WTC11 (cell line): ENCODE measurements at regions not wholly inside any gene's neighbourhood (a gene's known extent, or its start where the extent isn't known, plus 50 kb on each side); places are given as distances from the start of the nearest gene placed in this dataset.

Experiments used
- ATAC-seq: fragments of 200-7000 bp; cut with Tn5 transposase; 2 replicates; pipeline ENCODE4 v1.10.0; 2021; ENCODE audit warnings: mild to moderate bottlenecking, moderate library complexity
- CTCF ChIA-PET: fragments of 300-600 bp; sonication (Branson Sonifier 250); formaldehyde crosslinking; loops from one replicate; lab custom pipeline; 2021; ENCODE audit warnings: antibody characterized with exemption; lab: Charles Lee
- POLR2A ChIA-PET: fragments of 350-600 bp; sonication (Branson Sonifier 250); formaldehyde crosslinking; loops from one replicate; lab custom pipeline; 2021; ENCODE audit warnings: antibody characterized with exemption; lab: Charles Lee
- DNase-seq: peaks from one replicate; pipeline ENCODE4 v3.0.0; 2021; ENCODE audit warnings: low spot score
- H3K27ac Mint-ChIP-seq: 2 replicates; pipeline ENCODE4 v1.8.0; 2021; ENCODE audit warnings: mixed read lengths
- H3K27me3 Mint-ChIP-seq: 2 replicates; pipeline ENCODE4 v1.8.0; 2021; ENCODE audit warnings: low read depth, mild to moderate bottlenecking, moderate library complexity, mixed read lengths
- H3K36me3 Mint-ChIP-seq: 2 replicates; pipeline ENCODE4 v1.8.0; 2021; ENCODE audit warnings: mixed read lengths
- H3K4me1 Mint-ChIP-seq: 2 replicates; pipeline ENCODE4 v1.8.0; 2022; ENCODE audit warnings: mixed read lengths
- H3K4me3 Mint-ChIP-seq: 2 replicates; pipeline ENCODE4 v1.8.0; 2021; ENCODE audit warnings: mild to moderate bottlenecking, moderate library complexity, mixed read lengths
- H3K9me3 Mint-ChIP-seq: 2 replicates; pipeline ENCODE4 v1.8.0; 2021; ENCODE audit warnings: mixed read lengths
- EMX1 ChIP-seq: fragments of 250-450 bp; sonication (Bioruptor Pico); IDR thresholded peaks from 2 replicates; pipeline ENCODE4 v1.8.0; 2021; ENCODE audit warnings: mild to moderate bottlenecking
- ETV6 ChIP-seq: sonication (generic); formaldehyde crosslinking; IDR thresholded peaks from 2 replicates; pipeline ENCODE4 v1.8.1; 2022; ENCODE audit warnings: mild to moderate bottlenecking, missing genetic modification reagents
- FOXP4 ChIP-seq: sonication (generic); formaldehyde crosslinking; IDR thresholded peaks from 2 replicates; pipeline ENCODE4 v1.8.0; 2022; ENCODE audit warnings: mild to moderate bottlenecking, missing genetic modification reagents
- JAZF1 ChIP-seq: fragments of 250-450 bp; sonication (Bioruptor Pico); IDR thresholded peaks from 2 replicates; pipeline ENCODE4 v1.9.0; 2021; ENCODE audit warnings: moderate library complexity, mild to moderate bottlenecking, inconsistent platforms
- MXD4 ChIP-seq: fragments of 250-450 bp; sonication (Bioruptor Pico); IDR thresholded peaks from 2 replicates; pipeline ENCODE4 v1.8.0; 2021; ENCODE audit warnings: mild to moderate bottlenecking, moderate library complexity, borderline replicate concordance
- MYBL2 ChIP-seq: sonication (generic); formaldehyde crosslinking; IDR thresholded peaks from 2 replicates; pipeline ENCODE4 v1.8.1; 2023; ENCODE audit warnings: mild to moderate bottlenecking, moderate library complexity, missing genetic modification reagents
- NR3C1 ChIP-seq: sonication (generic); formaldehyde crosslinking; conservative IDR thresholded peaks from 2 replicates; pipeline ENCODE4 v1.8.1; 2023; ENCODE audit warnings: low read depth, mild to moderate bottlenecking, missing genetic modification reagents
- OVOL2 ChIP-seq: fragments of 250-450 bp; sonication (Bioruptor Pico); IDR thresholded peaks from 2 replicates; pipeline ENCODE4 v1.9.0; 2021; ENCODE audit warnings: mild to moderate bottlenecking, borderline replicate concordance
- RELA ChIP-seq: sonication (generic); formaldehyde crosslinking; IDR thresholded peaks from 2 replicates; pipeline ENCODE4 v1.8.1; 2022; ENCODE audit warnings: missing genetic modification reagents, mild to moderate bottlenecking, borderline replicate concordance
- RORB ChIP-seq: fragments of 250-450 bp; sonication (Bioruptor Pico); IDR thresholded peaks from 2 replicates; pipeline ENCODE4 v1.9.0; 2021; ENCODE audit warnings: mild to moderate bottlenecking
- SOX15 ChIP-seq: fragments of 250-450 bp; sonication (Bioruptor Pico); IDR thresholded peaks from 2 replicates; pipeline ENCODE4 v1.9.0; 2021; ENCODE audit warnings: mild to moderate bottlenecking
- TEAD1 ChIP-seq: sonication (generic); formaldehyde crosslinking; IDR thresholded peaks from 2 replicates; pipeline ENCODE4 v1.8.0; 2022; ENCODE audit warnings: mild to moderate bottlenecking, missing genetic modification reagents
- ZBTB21 ChIP-seq: sonication (generic); formaldehyde crosslinking; IDR thresholded peaks from 2 replicates; pipeline ENCODE4 v1.8.1; 2023; ENCODE audit warnings: mild to moderate bottlenecking, missing genetic modification reagents, borderline replicate concordance
- ZNF138 ChIP-seq: sonication (generic); formaldehyde crosslinking; conservative IDR thresholded peaks from 2 replicates; pipeline ENCODE4 v1.8.1; 2022; ENCODE audit warnings: mild to moderate bottlenecking, moderate library complexity, missing genetic modification reagents
- ZNF396 ChIP-seq: fragments of 250-450 bp; sonication (Bioruptor Pico); IDR thresholded peaks from 2 replicates; pipeline ENCODE4 v1.8.0; 2021; ENCODE audit warnings: mild to moderate bottlenecking, moderate library complexity, borderline replicate concordance
- TF ChIP-seq, protein P1 (sequence below): fragments of 250-450 bp; sonication (Bioruptor Pico); conservative IDR thresholded peaks from 2 replicates; pipeline ENCODE4 v1.9.0; 2021; ENCODE audit warnings: mild to moderate bottlenecking
- TF ChIP-seq, protein P2 (sequence below): sonication (generic); formaldehyde crosslinking; IDR thresholded peaks from 2 replicates; pipeline ENCODE4 v1.8.1; 2022; ENCODE audit warnings: low read depth, mild to moderate bottlenecking, moderate library complexity, missing genetic modification reagents, borderline replicate concordance
- TF ChIP-seq, protein P3 (sequence below): sonication (generic); formaldehyde crosslinking; IDR thresholded peaks from 2 replicates; pipeline ENCODE4 v1.8.1; 2022; ENCODE audit warnings: mild to moderate bottlenecking, moderate library complexity, missing genetic modification reagents

- no peak for TF ChIP-seq ETV6
- no peak for TF ChIP-seq SOX15
- TF ChIP-seq, all 79 proteins: peak for 0
Observed at GRCh38 chr6:97816526-97816925, 533.5 kb upstream of the MMS22L start (continued).

- H3K36me3 Mint-ChIP-seq, result peaks cover 3% of the 10 kb centered on the region; the same call in 1 of the 2 replicates
- peaks cover 74% of the 10 kb centered on the region for H3K4me1 Mint-ChIP-seq
- no peak for DNase-seq
- H3K27me3 Mint-ChIP-seq, result no peaks in the 10 kb centered on the region; the same call in 1 of the 2 replicates
- peak overlapping the region; percentile 66 for H3K27ac Mint-ChIP-seq
- TF ChIP-seq FOXP4 (CRISPR knock-in tag) (no peak), EMX1 (CRISPR knock-in tag) (no peak), TEAD1 (no peak), MYBL2 (CRISPR knock-in tag) (no peak), ZNF138 (CRISPR knock-in tag) (no peak), RELA (no peak), ZNF396 (CRISPR knock-in tag) (no peak), ZBTB21 (CRISPR knock-in tag) (no peak), RORB (CRISPR knock-in tag) (no peak), MXD4 (no peak)
- TF ChIP-seq, protein P1, sequence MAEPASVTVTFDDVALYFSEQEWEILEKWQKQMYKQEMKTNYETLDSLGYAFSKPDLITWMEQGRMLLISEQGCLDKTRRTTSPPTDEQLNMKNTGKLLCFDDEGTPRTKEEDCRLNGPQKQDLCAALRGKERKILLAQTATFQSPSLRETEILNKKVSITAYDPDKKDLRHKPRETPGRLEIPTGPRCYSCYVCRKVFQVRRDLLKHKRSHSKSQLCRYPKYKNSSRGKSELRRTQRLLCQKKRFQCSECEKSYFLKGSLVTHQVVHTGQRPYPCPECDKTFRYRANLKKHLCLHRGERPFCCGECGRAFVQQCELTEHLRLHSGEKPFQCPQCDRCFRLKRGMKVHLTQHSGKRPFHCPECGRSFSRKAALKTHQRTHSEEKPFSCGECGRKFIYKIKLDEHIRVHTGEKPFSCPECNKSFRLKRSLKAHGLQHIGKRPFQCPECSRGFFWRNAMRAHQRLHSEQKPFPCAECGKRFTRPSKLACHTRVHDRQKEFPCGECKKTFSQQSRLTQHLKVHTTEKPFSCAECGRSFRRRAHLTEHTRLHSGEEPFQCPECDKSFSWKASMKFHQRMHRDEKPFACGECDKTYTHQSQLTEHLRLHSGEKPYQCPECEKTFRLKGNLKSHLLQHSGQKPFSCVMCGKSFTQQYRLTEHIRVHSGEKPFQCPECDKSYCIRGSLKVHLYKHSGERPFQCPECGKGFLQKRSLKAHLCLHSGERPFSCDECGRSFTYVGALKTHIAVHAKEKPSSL, result no peak
- TF ChIP-seq, protein P2, sequence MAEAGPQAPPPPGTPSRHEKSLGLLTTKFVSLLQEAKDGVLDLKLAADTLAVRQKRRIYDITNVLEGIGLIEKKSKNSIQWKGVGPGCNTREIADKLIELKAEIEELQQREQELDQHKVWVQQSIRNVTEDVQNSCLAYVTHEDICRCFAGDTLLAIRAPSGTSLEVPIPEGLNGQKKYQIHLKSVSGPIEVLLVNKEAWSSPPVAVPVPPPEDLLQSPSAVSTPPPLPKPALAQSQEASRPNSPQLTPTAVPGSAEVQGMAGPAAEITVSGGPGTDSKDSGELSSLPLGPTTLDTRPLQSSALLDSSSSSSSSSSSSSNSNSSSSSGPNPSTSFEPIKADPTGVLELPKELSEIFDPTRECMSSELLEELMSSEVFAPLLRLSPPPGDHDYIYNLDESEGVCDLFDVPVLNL (CRISPR knock-in tag), result no peak
- TF ChIP-seq, protein P3, sequence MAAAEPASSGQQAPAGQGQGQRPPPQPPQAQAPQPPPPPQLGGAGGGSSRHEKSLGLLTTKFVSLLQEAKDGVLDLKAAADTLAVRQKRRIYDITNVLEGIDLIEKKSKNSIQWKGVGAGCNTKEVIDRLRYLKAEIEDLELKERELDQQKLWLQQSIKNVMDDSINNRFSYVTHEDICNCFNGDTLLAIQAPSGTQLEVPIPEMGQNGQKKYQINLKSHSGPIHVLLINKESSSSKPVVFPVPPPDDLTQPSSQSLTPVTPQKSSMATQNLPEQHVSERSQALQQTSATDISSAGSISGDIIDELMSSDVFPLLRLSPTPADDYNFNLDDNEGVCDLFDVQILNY (CRISPR knock-in tag), result no peak
- no peak overlapping the region for H3K4me3 Mint-ChIP-seq
- ChIA-PET POLR2A (no interaction called here), CTCF (no interaction called here)
- ATAC-seq, result peak; percentile 38
- no peaks in the 10 kb centered on the region for H3K9me3 Mint-ChIP-seq
Observed at GRCh38 chr6:97819710-97820109, 536.7 kb upstream of the MMS22L start.

DNA sequence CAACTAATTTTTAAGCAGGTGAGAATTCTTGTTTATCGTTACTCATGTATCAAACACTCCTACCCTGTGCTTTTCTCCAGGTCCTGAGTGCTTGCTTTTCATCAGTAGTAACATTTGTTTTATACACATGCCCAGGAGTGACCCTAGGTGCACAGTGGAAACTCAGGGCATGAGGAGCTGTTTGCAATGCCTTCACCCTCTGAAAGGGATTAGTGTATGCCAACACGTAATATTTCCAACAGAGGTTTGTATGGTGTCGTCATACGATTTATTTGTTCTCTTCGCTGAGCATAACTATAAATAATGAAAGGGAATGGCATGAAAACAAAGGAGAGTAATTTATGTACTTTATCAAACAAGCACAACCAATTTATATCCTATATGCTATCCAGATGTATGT, 537.4 kb upstream of the MMS22L start:
- ChIA-PET POLR2A (no interaction called here), CTCF (no interaction called here)
- no peak for DNase-seq
- no peak for ATAC-seq
- Mint-ChIP-seq H3K4me1 (peaks cover 72% of the 10 kb centered on the region), H3K36me3 (peaks cover 3% of the 10 kb centered on the region; the same call in 1 of the 2 replicates), H3K4me3 (no peak overlapping the region), H3K27me3 (no peaks in the 10 kb centered on the region; the same call in 1 of the 2 replicates), H3K27ac (peak overlapping the region; percentile 66; the same call in 1 of the 2 replicates), H3K9me3 (no peaks in the 10 kb centered on the region)
- TF ChIP-seq JAZF1, result no peak
- no peak for TF ChIP-seq NR3C1

DNA sequence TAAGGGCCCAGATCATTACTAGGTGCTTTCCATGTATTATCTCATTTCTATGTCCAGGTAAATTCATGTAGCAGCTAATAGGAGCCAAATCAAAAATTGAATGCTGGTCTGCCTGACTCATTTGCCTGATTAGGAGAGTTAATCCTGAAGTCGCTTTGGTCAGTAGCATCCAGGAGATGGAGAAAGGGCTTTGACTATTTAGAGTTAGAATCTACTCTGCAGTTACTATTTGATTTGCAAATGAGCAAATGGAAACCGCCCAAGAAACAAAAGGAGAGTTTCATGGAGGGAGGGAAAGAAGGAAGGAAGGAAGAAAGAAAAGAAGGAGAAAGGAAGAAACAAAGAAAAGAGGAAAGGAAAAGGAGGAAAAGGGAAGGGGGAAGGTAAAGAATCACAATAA, 539.6 kb upstream of the MMS22L start:
- Mint-ChIP-seq H3K27ac (peak overlapping the region; percentile 93), H3K27me3 (no peaks in the 10 kb centered on the region; the same call in 1 of the 2 replicates), H3K9me3 (no peaks in the 10 kb centered on the region), H3K36me3 (peaks cover 3% of the 10 kb centered on the region; the same call in 1 of the 2 replicates), H3K4me3 (peak overlapping the region; percentile 11), H3K4me1 (peaks cover 59% of the 10 kb centered on the region)
- ChIA-PET POLR2A (no interaction called here), CTCF (no interaction called here)
- DNase-seq (no peak), ATAC-seq (peak; percentile 56)
- 0 out of 2 replicates have a peak, but pooled peaks have one; percentile 31 for TF ChIP-seq ETV6
- TF ChIP-seq OVOL2 (CRISPR knock-in tag), result no peak
